GM19324 (cell line): ENCODE measurements at regions not wholly inside any gene's neighbourhood (a gene's known extent, or its start where the extent isn't known, plus 50 kb on each side); places are given as distances from the start of the nearest gene placed in this dataset.

ENCODE experiments used
- ATAC-seq: cut with Tn5 transposase; IDR thresholded peaks from one replicate; pipeline ENCODE4 v1.9.1; 2021; ENCODE audit warnings: mild to moderate bottlenecking, moderate library complexity; ENCODE audit not compliant: unreplicated experiment, low FRiP score

DNA sequence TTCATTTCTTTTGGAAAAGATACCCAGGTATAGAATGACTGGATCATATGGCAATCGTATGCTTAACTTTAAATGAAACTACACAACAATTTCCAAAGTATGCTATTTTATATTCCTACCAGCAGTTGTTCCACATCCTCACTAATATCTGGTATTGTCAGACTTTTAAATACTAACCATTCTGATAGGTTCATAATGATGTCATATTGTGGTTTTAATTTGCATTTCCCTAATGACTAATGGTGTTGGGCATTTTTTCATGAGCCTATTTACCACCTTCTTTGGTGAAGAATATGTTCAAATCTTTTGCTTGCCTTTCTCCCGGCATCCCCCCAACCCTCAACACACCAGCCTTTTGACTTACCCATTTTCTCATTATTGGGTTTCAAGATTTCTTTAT lies 96.2 kb upstream of the HMGN3 start:
- no peak for ATAC-seq

GRCh38 chr6:79313254-79313653 lies 78.8 kb upstream of the HMGN3 start:
- ATAC-seq = no peak

DNA sequence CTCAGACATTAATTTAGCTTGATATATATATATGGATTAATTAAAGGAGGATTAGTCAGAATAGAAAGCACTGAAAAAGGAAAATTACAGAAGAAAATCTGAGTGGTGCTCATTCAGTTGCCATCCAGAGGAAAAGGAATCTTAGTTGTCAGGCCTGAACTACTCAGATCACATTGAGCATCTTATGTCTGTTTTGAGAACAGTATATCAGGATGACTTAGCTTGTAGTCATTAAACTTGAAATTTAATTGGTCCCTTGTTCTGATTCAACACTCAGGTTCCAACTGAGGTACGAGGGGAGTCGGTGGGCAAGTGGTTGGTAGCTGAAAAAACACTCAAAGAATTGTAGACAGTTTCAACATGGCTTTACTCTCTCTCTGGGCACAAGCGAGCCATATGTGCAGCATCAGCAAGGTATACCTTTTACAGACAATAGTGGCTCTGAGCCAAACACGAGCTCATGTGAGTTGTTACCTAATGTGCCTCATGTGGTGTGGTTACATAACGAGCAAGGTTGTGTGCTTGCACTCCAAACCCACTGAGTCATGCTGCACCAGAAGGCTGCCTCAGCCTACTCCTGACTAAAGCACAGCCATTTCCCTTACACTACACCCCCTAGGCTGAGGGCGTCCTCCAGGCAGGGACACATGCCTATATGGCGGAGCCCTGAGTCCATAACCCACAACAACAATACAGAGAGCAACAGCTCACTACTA lies 73.0 kb upstream of the HMGN3 start:
- ATAC-seq = no peak

- no peak for ATAC-seq
Measured at GRCh38 chr6:79305020-79305419, 70.5 kb upstream of the HMGN3 start.

DNA sequence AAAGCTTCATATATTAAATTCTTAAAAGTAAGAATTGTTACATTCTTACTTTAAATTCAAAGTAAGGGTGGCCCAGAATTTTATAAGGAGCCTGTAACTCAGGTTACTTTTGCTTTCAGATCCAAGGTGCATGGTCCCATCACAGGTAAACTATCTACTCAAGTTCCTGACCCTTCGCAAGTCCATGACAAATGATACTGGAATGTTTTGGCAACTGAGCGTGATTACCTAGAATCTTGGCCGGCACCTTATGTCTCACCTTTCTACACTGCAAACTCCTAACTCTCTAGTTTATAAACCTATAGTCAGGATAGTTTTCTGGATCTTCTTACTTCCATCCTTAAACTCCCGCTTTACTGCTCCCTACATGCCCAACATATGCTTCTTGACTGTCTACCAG lies 67.9 kb upstream of the HMGN3 start:
- no peak for ATAC-seq

DNA sequence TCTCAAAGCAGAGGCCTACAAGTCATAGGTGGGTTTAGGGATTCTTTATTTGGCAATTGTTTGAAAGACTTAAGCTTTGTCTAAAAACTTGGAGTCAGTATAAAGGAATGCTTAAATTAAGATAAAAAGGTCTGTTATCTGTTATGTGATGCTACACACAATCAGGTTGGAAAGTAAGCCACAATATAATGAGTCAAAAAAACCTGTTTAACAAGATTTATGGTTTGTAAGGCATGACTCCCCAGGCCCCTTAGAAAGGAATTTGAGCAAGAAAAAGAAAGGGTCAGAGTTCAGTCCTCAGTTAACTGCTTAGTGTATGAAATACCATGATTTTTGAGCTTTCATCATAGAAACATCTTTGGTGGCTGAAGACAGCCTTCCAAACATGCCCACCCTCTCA lies 66.8 kb upstream of the HMGN3 start:
- no peak for ATAC-seq

DNA sequence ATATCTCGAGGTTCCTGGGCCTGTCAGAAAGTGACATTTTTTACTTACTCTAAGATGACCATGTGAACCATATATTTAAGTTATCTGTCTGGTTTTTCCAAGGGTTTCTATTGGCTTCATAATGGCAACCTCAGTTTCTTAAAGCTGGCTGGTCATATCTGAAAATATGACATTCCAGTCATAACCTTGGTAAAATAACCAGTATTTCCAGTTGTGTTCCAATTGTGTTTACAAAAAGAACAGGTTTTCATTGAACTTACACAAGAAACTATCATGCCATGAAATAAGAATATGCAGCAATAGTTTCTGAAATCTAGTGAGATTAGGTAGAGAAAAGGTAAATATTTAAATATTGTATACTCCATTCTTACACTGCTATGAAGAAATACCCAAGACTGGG lies 61.7 kb upstream of the HMGN3 start:
- no peak for ATAC-seq
